GM10266 (cell line): ENCODE measurements at regions not wholly inside any gene's neighbourhood (a gene's known extent, or its start where the extent isn't known, plus 50 kb on each side); places are given as distances from the start of the nearest gene placed in this dataset.

Experiments
- DNase-seq: peaks from one replicate; pipeline ENCODE4 v3.0.0; 2012; ENCODE audit errors: extremely low spot score
- TF ChIP-seq, protein P1 (sequence below): IDR thresholded peaks from 2 replicates; pipeline ENCODE4 v1.5.1; 2012; ENCODE audit warnings: mild to moderate bottlenecking, low read depth; ENCODE audit not compliant: control insufficient read depth, insufficient read depth; ENCODE audit errors: missing control alignments

DNA sequence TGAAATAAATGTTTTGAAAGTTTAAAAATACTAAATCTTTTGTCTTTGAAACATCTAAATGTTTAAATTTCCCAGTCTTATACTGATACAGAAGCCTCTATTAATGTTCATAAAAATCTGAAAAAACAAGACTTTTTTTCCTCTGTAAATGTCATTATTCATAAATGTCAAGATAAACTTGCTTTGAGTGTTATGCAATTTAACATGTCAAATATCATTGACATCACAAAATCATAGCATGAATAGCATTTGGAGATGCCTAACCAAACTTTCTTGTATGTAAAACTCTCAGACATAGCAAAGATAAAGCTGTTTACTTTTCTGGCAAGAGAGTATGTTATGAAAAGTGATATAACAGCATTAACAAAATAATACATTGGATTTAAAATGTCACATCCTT, 128.0 kb upstream of the CDH19 start:
- TF ChIP-seq, protein P1, sequence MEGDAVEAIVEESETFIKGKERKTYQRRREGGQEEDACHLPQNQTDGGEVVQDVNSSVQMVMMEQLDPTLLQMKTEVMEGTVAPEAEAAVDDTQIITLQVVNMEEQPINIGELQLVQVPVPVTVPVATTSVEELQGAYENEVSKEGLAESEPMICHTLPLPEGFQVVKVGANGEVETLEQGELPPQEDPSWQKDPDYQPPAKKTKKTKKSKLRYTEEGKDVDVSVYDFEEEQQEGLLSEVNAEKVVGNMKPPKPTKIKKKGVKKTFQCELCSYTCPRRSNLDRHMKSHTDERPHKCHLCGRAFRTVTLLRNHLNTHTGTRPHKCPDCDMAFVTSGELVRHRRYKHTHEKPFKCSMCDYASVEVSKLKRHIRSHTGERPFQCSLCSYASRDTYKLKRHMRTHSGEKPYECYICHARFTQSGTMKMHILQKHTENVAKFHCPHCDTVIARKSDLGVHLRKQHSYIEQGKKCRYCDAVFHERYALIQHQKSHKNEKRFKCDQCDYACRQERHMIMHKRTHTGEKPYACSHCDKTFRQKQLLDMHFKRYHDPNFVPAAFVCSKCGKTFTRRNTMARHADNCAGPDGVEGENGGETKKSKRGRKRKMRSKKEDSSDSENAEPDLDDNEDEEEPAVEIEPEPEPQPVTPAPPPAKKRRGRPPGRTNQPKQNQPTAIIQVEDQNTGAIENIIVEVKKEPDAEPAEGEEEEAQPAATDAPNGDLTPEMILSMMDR = no peak
- no peak for DNase-seq

DNA sequence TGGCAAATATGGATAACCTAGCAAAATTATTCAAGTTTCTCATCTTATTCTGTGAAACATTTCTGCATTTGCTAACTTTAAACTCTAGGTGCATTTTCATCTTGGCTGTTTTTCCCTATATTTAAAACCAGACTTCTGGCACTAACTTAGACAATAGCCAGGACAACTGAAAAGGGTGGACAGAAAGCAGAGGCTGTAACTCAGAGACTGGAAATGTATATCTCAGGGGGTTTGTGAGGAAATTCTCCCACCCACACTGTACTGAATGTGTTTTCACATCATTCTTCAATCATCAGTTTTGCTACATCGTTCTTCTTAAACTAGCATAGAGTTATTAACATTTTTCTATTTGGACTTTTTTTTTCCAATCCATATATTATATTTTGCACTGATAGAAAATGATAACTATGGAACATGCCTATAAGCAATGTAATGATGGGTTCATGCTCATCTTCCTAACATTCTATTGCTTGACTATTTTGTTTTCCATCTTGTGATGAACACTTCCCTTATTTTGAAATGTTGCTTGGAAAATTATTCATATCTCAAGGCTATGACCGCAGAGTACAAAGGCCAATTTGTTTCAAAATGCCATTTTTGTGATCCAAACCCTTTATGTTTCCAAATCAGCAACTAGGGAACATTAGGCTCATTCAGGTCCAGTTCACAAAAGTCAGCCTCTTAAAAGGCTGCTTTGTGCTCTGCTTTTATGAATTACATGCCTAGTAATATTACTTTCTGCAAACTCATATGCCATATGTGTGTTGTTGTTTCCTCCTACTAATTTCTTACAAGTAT, 125.8 kb upstream of the CDH19 start:
- TF ChIP-seq, protein P1 = no peak

DNA sequence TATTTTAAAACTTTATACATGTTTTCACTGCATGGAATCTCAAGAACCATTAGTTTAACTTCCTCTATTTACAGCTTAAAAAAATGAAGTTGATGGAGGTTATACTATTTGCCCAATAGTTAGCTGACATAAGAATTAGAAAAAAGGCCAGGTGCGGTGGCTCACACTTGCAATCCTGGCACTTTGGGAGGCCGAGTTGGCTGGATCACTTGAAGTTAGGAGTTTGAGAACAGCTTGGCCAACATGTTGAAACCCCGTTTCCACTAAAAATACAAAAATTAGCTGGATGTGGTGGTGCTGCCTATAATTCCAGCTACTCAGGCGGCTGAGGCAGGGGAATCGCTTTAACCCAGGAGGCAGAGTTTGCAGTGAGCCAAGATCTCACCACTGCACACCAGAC, 125.1 kb upstream of the CDH19 start:
- DNase-seq = no peak
- TF ChIP-seq, protein P1 = no peak

More for the DNA sequence above, 125.8 kb upstream of the CDH19 start:
- DNase-seq = no peak

DNA sequence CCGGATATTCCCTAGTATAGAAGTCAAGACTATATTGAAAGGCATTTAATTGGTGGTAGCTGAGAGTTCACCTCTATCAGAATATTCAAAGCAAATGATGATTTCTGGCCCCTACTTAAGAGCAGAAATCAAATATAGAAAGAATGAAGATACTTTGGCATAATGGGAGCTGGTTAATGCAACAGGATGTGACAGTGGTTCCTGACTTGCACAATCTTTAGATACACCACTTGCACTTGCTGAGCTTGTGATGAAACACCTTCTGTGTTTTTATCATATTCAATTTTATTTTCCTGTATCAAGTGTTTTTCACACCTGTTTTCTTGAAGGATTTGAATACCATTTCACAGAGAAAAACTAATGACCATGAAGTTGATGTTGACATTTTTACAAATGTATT, 124.1 kb upstream of the CDH19 start:
- no peak for DNase-seq
- TF ChIP-seq, protein P1 = no peak

DNA sequence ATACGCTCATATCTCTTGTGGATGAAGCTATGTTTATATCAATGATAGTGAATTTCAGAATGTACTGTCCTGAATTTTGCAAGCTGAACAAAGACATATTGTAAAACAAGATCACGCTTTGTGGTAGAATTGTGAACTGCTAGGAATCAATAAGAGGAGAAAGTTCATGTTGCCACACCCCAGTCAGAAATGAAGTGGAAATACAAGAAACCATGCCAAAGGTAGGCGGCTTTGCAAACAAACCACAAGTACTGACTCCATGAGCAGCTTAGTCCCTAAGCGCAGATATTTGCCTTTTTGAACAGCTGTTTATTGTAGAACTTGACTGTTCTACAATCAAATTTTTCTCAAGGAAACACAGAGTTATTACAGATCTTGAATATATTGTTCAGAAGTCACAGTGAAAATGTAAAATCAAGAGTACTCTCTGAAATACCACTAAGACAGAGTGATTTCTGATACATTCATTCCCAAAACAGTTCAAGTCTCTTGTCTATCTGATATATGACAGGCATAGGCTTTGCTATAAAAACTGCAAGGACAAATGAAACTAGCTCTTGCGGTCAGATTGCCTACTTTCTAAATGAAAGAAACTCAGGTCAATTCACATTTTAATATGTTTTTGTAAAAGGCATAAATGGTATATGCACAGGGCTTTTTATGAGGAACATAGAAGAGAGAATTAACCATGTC, 120.9 kb upstream of the CDH19 start:
- TF ChIP-seq, protein P1 = no peak
- no peak for DNase-seq

DNA sequence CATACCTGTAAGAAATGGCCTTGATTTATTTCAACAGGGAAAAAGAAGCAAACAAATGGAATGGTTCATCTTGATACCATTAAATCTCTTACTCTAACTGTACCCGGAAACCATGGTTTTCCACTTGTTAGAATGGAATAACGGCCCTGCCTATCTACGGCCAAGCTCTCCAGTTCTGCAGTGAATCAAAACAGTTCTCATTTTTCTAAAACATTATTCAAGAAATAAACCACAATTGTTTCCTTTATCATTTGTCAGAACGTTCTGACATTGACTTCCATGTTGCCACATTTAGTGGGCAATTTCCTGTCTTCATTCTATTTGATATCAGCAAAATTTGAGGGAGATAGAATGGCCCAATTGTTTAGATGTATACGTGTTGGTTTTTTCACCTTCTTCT, 118.8 kb upstream of the CDH19 start:
- TF ChIP-seq, protein P1 = no peak
- no peak for DNase-seq

DNA sequence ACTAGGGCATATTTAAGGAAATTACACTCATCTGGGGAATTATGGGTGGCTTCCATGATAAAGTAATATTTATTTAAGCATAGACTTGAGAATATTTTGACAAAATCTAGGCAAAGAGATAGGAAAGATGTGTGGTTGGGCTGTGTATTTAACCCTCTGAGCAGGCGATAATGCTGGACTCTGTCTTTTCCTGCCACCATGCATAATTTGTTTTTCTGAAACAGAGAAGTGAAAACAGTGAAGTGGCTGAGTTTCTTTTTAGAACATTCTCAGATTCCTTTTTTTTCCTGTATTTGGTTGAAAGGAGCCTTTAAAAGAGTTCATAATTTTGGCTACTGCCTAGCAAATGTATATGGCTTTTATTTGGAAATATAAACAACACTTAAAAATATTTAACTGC, 104.8 kb upstream of the CDH19 start:
- DNase-seq = no peak
- TF ChIP-seq, protein P1 = no peak
